Smooth muscle cell (in vitro differentiated cells): ENCODE measurements at regions not wholly inside any gene's neighbourhood (a gene's known extent, or its start where the extent isn't known, plus 50 kb on each side); places are given as distances from the start of the nearest gene placed in this dataset.

ENCODE experiments used
- DNase-seq: peaks from one replicate; lab custom pipeline; 2025; ENCODE audit not compliant: unreplicated experiment; lab: John Stamatoyannopoulos, UW
- H2AFZ ChIP-seq: fragments of 200-600 bp; sonication (generic); 2 replicates; pipeline ENCODE4 v1.6.0; 2016; ENCODE audit warnings: antibody characterized with exemption, low read depth, mild to moderate bottlenecking
- H3F3A ChIP-seq: fragments of 200-600 bp; sonication (generic); 2 replicates; pipeline ENCODE4 v1.6.0; 2017; ENCODE audit warnings: antibody characterized with exemption, low read depth
- H3K27ac ChIP-seq: fragments of 200-600 bp; sonication (generic); 2 replicates; pipeline ENCODE4 v1.5.1; 2016; ENCODE audit warnings: low read depth, mild to moderate bottlenecking
- H3K27me3 ChIP-seq: fragments of 200-600 bp; sonication (generic); 2 replicates; pipeline ENCODE4 v1.6.1; 2016; ENCODE audit warnings: low read depth, mild to moderate bottlenecking
- H3K36me3 ChIP-seq: fragments of 200-600 bp; sonication (generic); 2 replicates; pipeline ENCODE4 v1.5.1; 2016; ENCODE audit warnings: low read depth
- H3K4me1 ChIP-seq: fragments of 200-600 bp; sonication (generic); 2 replicates; pipeline ENCODE4 v1.5.1; 2016; ENCODE audit warnings: low read depth
- H3K4me2 ChIP-seq: fragments of 200-600 bp; sonication (generic); 2 replicates; pipeline ENCODE4 v1.6.0; 2016; ENCODE audit warnings: mild to moderate bottlenecking
- H3K4me3 ChIP-seq: fragments of 200-600 bp; sonication (generic); 2 replicates; pipeline ENCODE4 v1.5.1; 2016; ENCODE audit warnings: mild to moderate bottlenecking
- H3K79me2 ChIP-seq: fragments of 200-600 bp; sonication (generic); 2 replicates; pipeline ENCODE4 v1.6.0; 2016; ENCODE audit warnings: low read depth, mild to moderate bottlenecking
- H3K9ac ChIP-seq: fragments of 200-600 bp; sonication (generic); 2 replicates; pipeline ENCODE4 v1.6.0; 2016; ENCODE audit warnings: low read depth
- H3K9me3 ChIP-seq: fragments of 200-600 bp; sonication (generic); replicated peaks from 2 replicates; pipeline ENCODE4 v1.5.1; 2016; ENCODE audit warnings: low read depth
- H4K20me1 ChIP-seq: fragments of 200-600 bp; sonication (generic); 2 replicates; pipeline ENCODE4 v1.6.0; 2016; ENCODE audit warnings: low read depth
- WGBS: methylation state at CpG from one replicate; pipeline ENCODE4 v1.1.7; 2016; ENCODE audit warnings: low lambda C conversion rate; 5-methylcytosine and 5-hydroxymethylcytosine counted together
- TF ChIP-seq, protein P1 (sequence below): fragments of 200-600 bp; sonication (generic); IDR thresholded peaks from 2 replicates; pipeline ENCODE4 v1.5.1; 2017; ENCODE audit warnings: borderline replicate concordance, mild to moderate bottlenecking, antibody characterized with exemption; ENCODE audit not compliant: insufficient read depth, poor library complexity, severe bottlenecking

DNA sequence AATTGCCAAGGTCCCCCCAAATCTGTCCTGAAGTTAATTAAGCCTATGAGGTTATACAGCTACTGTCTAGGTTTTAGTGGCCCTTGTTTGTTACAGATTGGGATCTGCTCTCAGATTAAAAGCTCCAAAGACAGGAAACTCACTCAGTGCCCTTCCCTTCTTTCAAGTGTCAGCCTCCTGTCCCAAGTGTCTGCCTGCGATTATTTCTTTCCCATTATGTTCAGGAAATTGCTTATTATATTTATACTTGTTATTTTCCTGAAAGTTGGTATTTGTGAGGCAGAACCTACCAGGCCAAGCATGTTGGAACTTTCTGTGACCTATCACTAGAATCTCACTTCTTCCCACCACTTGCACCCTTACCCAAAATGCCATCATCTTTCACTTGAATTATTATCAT is 173.2 kb downstream of the AREG start:
- Histone ChIP-seq H2AFZ (no peak overlapping the region), H3K4me2 (no peak overlapping the region), H3K4me1 (peaks cover 6% of the 10 kb centered on the region), H3K27me3 (no peaks in the 10 kb centered on the region), H3K36me3 (no peaks in the 10 kb centered on the region), H3K9ac (no peak overlapping the region), H3K4me3 (no peak overlapping the region), H3K27ac (no peak overlapping the region), H3K79me2 (no peaks in the 10 kb centered on the region), H3K9me3 (no peaks in the 10 kb centered on the region), H3F3A (peaks cover 24% of the 10 kb centered on the region), H4K20me1 (no peaks in the 10 kb centered on the region)
- 93% methylated on average over 1 of the region's 1 CpG for WGBS
- TF ChIP-seq, protein P1, sequence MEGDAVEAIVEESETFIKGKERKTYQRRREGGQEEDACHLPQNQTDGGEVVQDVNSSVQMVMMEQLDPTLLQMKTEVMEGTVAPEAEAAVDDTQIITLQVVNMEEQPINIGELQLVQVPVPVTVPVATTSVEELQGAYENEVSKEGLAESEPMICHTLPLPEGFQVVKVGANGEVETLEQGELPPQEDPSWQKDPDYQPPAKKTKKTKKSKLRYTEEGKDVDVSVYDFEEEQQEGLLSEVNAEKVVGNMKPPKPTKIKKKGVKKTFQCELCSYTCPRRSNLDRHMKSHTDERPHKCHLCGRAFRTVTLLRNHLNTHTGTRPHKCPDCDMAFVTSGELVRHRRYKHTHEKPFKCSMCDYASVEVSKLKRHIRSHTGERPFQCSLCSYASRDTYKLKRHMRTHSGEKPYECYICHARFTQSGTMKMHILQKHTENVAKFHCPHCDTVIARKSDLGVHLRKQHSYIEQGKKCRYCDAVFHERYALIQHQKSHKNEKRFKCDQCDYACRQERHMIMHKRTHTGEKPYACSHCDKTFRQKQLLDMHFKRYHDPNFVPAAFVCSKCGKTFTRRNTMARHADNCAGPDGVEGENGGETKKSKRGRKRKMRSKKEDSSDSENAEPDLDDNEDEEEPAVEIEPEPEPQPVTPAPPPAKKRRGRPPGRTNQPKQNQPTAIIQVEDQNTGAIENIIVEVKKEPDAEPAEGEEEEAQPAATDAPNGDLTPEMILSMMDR: no peak
- DNase-seq: no peak

DNA sequence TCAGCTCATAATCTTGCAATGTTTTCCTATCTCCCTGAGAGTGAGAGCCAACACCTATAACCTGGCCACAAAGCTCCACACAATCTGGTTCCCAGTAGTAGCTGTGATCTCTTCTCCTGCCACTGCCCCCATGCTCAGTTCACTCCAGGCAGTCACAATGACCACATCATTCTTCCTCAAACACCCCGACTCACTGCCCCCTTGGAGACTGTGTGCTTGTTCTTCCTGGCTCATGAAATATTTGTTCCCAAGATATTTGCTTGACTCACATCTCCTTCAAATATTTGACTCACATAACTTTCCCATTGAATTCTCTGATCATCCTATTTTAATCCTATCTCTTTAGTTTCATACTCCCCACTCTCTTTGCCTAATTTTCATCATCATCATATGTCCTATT is 173.7 kb downstream of the AREG start:
- Histone ChIP-seq H3K4me1 (peaks cover under 1% of the 10 kb centered on the region), H3K4me2 (no peak overlapping the region), H3K36me3 (no peaks in the 10 kb centered on the region), H3K79me2 (no peaks in the 10 kb centered on the region), H3K9me3 (no peaks in the 10 kb centered on the region), H3K9ac (no peak overlapping the region), H3K27ac (peak overlapping the region; percentile 37), H4K20me1 (no peaks in the 10 kb centered on the region), H3K27me3 (no peaks in the 10 kb centered on the region), H3F3A (peaks cover 29% of the 10 kb centered on the region), H3K4me3 (no peak overlapping the region), H2AFZ (no peak overlapping the region)
- 48% methylated on average over 1 of the region's 1 CpG for WGBS
- DNase-seq: no peak
- TF ChIP-seq, protein P1: no peak

DNA sequence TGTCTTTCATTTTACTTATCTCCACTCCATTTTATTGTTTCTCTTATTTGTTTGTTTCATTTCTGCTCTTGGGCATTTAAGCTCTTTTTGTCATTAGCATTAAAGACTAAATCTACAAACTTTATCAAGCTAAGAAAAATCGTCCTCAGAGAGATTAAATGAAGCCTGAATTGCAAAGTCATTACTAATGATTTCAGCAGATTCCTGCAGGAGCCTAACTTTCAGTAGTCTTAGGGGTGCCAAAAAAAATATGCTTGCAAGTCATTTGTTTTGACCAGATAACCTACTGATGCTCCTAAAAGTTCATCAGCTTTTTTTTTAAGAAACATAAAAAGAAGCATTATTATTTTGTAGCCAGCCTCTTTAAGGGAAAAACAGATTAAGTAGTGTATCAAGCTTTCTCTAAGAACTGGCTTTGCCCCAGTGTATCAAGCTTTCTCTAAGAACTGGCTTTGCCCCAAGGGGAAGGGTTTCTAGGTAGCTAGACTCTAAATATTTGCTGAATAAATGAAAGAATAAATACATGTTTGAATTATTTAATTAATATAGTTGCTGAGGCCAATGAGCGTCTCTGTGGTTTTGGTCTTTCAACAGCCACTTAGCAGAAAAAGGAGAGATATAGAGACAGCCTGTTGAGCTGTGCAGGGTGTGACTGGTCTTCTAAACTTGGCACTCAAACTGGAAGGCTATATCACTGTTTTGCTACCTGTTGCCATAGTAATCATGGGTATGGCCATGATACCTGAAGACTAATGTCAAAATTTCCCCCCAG is 174.2 kb downstream of the BTC start:
- H3K79me2 ChIP-seq: no peaks in the 10 kb centered on the region
- no peaks in the 10 kb centered on the region for H3K27me3 ChIP-seq
- H3K36me3 ChIP-seq: no peaks in the 10 kb centered on the region
- H3K4me2 ChIP-seq: peak overlapping the region; percentile 15
- no peak overlapping the region for H3K27ac ChIP-seq
- H3K9me3 ChIP-seq: no peaks in the 10 kb centered on the region
- H3F3A ChIP-seq: peaks cover 29% of the 10 kb centered on the region
- no peak overlapping the region for H2AFZ ChIP-seq
- H3K4me3 ChIP-seq: no peak overlapping the region
- WGBS: 27% methylated on average over 2 of the region's 2 CpGs
- TF ChIP-seq, protein P1: no peak
- no peak for DNase-seq
- H3K4me1 ChIP-seq: peaks cover 10% of the 10 kb centered on the region
- H3K9ac ChIP-seq: no peak overlapping the region
- no peaks in the 10 kb centered on the region for H4K20me1 ChIP-seq

DNA sequence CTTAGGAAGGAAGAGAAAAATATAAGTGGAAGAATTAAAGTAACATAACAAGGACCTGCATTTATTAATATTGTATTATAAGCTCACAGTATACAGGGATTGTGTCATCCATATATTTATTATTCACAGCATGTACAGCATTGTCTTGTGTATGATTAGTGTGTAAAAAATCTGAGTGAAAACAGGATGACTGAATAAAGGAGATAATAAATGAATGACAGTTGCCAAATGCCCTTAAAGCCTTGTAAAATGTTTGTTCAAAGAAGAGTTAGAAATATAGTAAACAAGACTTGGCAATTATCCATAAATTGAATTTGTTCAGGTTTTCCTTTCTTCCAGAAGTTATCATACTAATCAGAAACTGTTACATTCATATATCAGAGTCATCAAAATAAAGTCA is 172.7 kb downstream of the BTC start:
- peaks cover 13% of the 10 kb centered on the region for H3K4me1 ChIP-seq

More for the DNA sequence above, 172.7 kb downstream of the BTC start:
- no peak overlapping the region for H3K27ac ChIP-seq
- H4K20me1 ChIP-seq: no peaks in the 10 kb centered on the region
- no peak overlapping the region for H3K9ac ChIP-seq
- peaks cover 15% of the 10 kb centered on the region for H3F3A ChIP-seq
- H3K27me3 ChIP-seq: no peaks in the 10 kb centered on the region
- TF ChIP-seq, protein P1: no peak
- no peaks in the 10 kb centered on the region for H3K36me3 ChIP-seq
- H3K79me2 ChIP-seq: no peaks in the 10 kb centered on the region
- H3K4me2 ChIP-seq: no peak overlapping the region
- H3K4me3 ChIP-seq: no peak overlapping the region
- no peaks in the 10 kb centered on the region for H3K9me3 ChIP-seq
- H2AFZ ChIP-seq: no peak overlapping the region
- DNase-seq: no peak
